Suprapubic skin (tissue), 4 donors: ENCODE measurements at regions not wholly inside any gene's neighbourhood (a gene's known extent, or its start where the extent isn't known, plus 50 kb on each side); places are given as distances from the start of the nearest gene placed in this dataset.

ENCODE experiments used
- DNase-seq, 2 donors: peaks; one replicate each; pipeline ENCODE4 v3.0.0-alpha.2; 2019; ENCODE audit warnings: low spot score in 2 of 2
- H3K27ac ChIP-seq: fragments of 200-600 bp; sonication (generic); one replicate; pipeline ENCODE4 v1.5.1; 2019
- H3K27me3 ChIP-seq: fragments of 200-600 bp; sonication (generic); one replicate; pipeline ENCODE4 v1.5.1; 2019
- H3K36me3 ChIP-seq: fragments of 200-600 bp; sonication (generic); one replicate; pipeline ENCODE4 v1.5.1; 2019
- H3K4me1 ChIP-seq: fragments of 200-600 bp; sonication (generic); one replicate; pipeline ENCODE4 v1.5.1; 2019
- H3K4me3 ChIP-seq: fragments of 200-600 bp; sonication (generic); one replicate; pipeline ENCODE4 v1.5.1; 2019; ENCODE audit warnings: mild to moderate bottlenecking
- H3K9me3 ChIP-seq: fragments of 200-600 bp; sonication (generic); one replicate; pipeline ENCODE4 v1.5.1; 2019
- CTCF ChIP-seq, 2 donors: fragments of 200-600 bp in 1 of 2; fragments of 450-650 bp in 1 of 2; sonication (generic) in 1 of 2; IDR thresholded peaks; one replicate each; pipeline ENCODE4 v1.5.1; 2016 to 2019; ENCODE audit warnings: antibody characterized with exemption in 2 of 2, mild to moderate bottlenecking in 1 of 2, moderate library complexity in 1 of 2
- EP300 ChIP-seq: sonication (generic); formaldehyde crosslinking; IDR thresholded peaks from one replicate; pipeline ENCODE4 v1.6.1; 2017; ENCODE audit warnings: antibody characterized with exemption
- POLR2A ChIP-seq, 2 donors: fragments of 450-650 bp; IDR thresholded peaks; one replicate each; pipeline ENCODE4 v1.6.1; 2017; ENCODE audit warnings: antibody characterized with exemption in 2 of 2, mild to moderate bottlenecking in 2 of 2, moderate library complexity in 2 of 2
- POLR2AphosphoS5 ChIP-seq, 3 donors: sonication (generic); formaldehyde crosslinking; IDR thresholded peaks; one replicate each; pipeline ENCODE4 v1.6.1; 2017; ENCODE audit warnings: antibody characterized with exemption in 3 of 3
- WGBS: methylation state at CpG from one replicate; pipeline ENCODE4 v1.1.5; 2018; 5-methylcytosine and 5-hydroxymethylcytosine counted together

- no peaks in the 10 kb centered on the region for H3K9me3 ChIP-seq
- 59% methylated on average over 5 of the region's 5 CpGs for WGBS
- H3K27me3 ChIP-seq: no peaks in the 10 kb centered on the region
- no peak overlapping the region for H3K4me3 ChIP-seq
- DNase-seq: no peak
- peaks cover 18% of the 10 kb centered on the region for H3K4me1 ChIP-seq
- H3K27ac ChIP-seq: peak overlapping the region; percentile 24
- no peaks in the 10 kb centered on the region for H3K36me3 ChIP-seq
- TF ChIP-seq POLR2A (IDR thresholded peaks at IDR 0.05) (no peak), EP300 (no peak), CTCF (IDR thresholded peaks at IDR 0.05) (no peak), POLR2AphosphoS5 (IDR thresholded peaks at IDR 0.05) (no peak)
Measured at GRCh38 chr1:59041646-59042277, 255.1 kb upstream of the FGGY start.

GRCh38 chr1:59043796-59044195 lies 253.1 kb upstream of the FGGY start:
- H3K27ac ChIP-seq: no peak overlapping the region
- 25% methylated on average over 4 of the region's 4 CpGs for WGBS
- peak; percentile 84 to 85 for DNase-seq

GRCh38 chr1:59044535-59045121 lies 252.3 kb upstream of the FGGY start:
- peaks cover 16% of the 10 kb centered on the region for H3K4me1 ChIP-seq
- no peaks in the 10 kb centered on the region for H3K9me3 ChIP-seq
- TF ChIP-seq CTCF (IDR thresholded peaks at IDR 0.05) (no peak), EP300 (no peak), POLR2AphosphoS5 (IDR thresholded peaks at IDR 0.05) (no peak), POLR2A (IDR thresholded peaks at IDR 0.05) (no peak)
- no peak for DNase-seq
- no peak overlapping the region for H3K4me3 ChIP-seq
- H3K27ac ChIP-seq: no peak overlapping the region
- no peaks in the 10 kb centered on the region for H3K27me3 ChIP-seq
- 96% methylated on average over 2 of the region's 2 CpGs for WGBS
- no peaks in the 10 kb centered on the region for H3K36me3 ChIP-seq

More at GRCh38 chr1:59043796-59044195, 253.1 kb upstream of the FGGY start:
- H3K36me3 ChIP-seq: no peaks in the 10 kb centered on the region
- H3K9me3 ChIP-seq: no peaks in the 10 kb centered on the region
- peaks cover 18% of the 10 kb centered on the region for H3K4me1 ChIP-seq
- H3K27me3 ChIP-seq: no peaks in the 10 kb centered on the region
- no peak for TF ChIP-seq EP300
- peak in 1 of 3 donors; percentile 59 for TF ChIP-seq POLR2AphosphoS5 (IDR thresholded peaks at IDR 0.05)
- no peak overlapping the region for H3K4me3 ChIP-seq

GRCh38 chr1:59045137-59045536 lies 251.8 kb upstream of the FGGY start:
- Histone ChIP-seq H3K27ac (no peak overlapping the region), H3K27me3 (no peaks in the 10 kb centered on the region), H3K9me3 (no peaks in the 10 kb centered on the region), H3K36me3 (no peaks in the 10 kb centered on the region), H3K4me3 (no peak overlapping the region), H3K4me1 (peaks cover 15% of the 10 kb centered on the region)
- DNase-seq: no peak
- 74% methylated on average over 3 of the region's 3 CpGs for WGBS
- TF ChIP-seq CTCF (IDR thresholded peaks at IDR 0.05): no peak
- TF ChIP-seq EP300: no peak
- TF ChIP-seq POLR2AphosphoS5 (IDR thresholded peaks at IDR 0.05): no peak
- no peak for TF ChIP-seq POLR2A (IDR thresholded peaks at IDR 0.05)

- 96% methylated on average over 5 of the region's 5 CpGs for WGBS
- H3K4me1 ChIP-seq: peaks cover 15% of the 10 kb centered on the region
- no peak for DNase-seq
- no peaks in the 10 kb centered on the region for H3K36me3 ChIP-seq
- no peak overlapping the region for H3K4me3 ChIP-seq
- H3K27ac ChIP-seq: no peak overlapping the region
- no peaks in the 10 kb centered on the region for H3K9me3 ChIP-seq
- no peaks in the 10 kb centered on the region for H3K27me3 ChIP-seq
- TF ChIP-seq EP300 (no peak), POLR2A (IDR thresholded peaks at IDR 0.05) (no peak), POLR2AphosphoS5 (IDR thresholded peaks at IDR 0.05) (no peak), CTCF (IDR thresholded peaks at IDR 0.05) (no peak)
Measured at GRCh38 chr1:59045636-59046035, 251.3 kb upstream of the FGGY start.
